GM21825 (cell line): ENCODE measurements at regions not wholly inside any gene's neighbourhood (a gene's known extent, or its start where the extent isn't known, plus 50 kb on each side); places are given as distances from the start of the nearest gene placed in this dataset.
"Not testable (repeated sequence)": the region's sequence is repeated elsewhere in the genome, so short reads cannot be mapped to it uniquely, and the experiment has no call there.

ENCODE experiments used
- ATAC-seq: cut with Tn5 transposase; IDR thresholded peaks from one replicate; pipeline ENCODE4 v1.9.1; 2021; ENCODE audit warnings: mild to moderate bottlenecking, moderate library complexity; ENCODE audit not compliant: unreplicated experiment

GRCh38 chr3:157921811-157922210 lies 184.4 kb downstream of the SHOX2 start:
- no peak for ATAC-seq

GRCh38 chr3:157920822-157921700 lies 185.2 kb downstream of the SHOX2 start:
- no peak for ATAC-seq

- ATAC-seq = no peak
Measured at GRCh38 chr3:157919319-157919887, 186.8 kb downstream of the SHOX2 start.

GRCh38 chr3:157918402-157918801 lies 187.8 kb downstream of the SHOX2 start:
- no peak for ATAC-seq

GRCh38 chr3:157916672-157917071 lies 189.5 kb downstream of the SHOX2 start:
- no peak for ATAC-seq

- no peak for ATAC-seq
Measured at GRCh38 chr3:157914882-157915281, 191.3 kb downstream of the SHOX2 start.

GRCh38 chr3:157913741-157914150 lies 192.5 kb downstream of the SHOX2 start:
- ATAC-seq = no peak

- ATAC-seq = no peak
Measured at GRCh38 chr3:157912514-157913451, 193.4 kb downstream of the SHOX2 start.

- ATAC-seq = no peak
Measured at GRCh38 chr3:157906627-157907026, 199.6 kb downstream of the SHOX2 start.

- ATAC-seq = no peak
Measured at GRCh38 chr3:157905885-157906284, 200.3 kb downstream of the SHOX2 start.

- not testable (repeated sequence) for ATAC-seq
Measured at GRCh38 chr3:157902680-157903079, 203.5 kb downstream of the SHOX2 start.

- ATAC-seq = no peak
Measured at GRCh38 chr3:157888040-157888439, 218.2 kb downstream of the SHOX2 start.

GRCh38 chr3:157876556-157876955 lies 229.7 kb downstream of the SHOX2 start:
- ATAC-seq = no peak

- no peak for ATAC-seq
Measured at GRCh38 chr3:157872902-157873301, 233.3 kb downstream of the SHOX2 start.

GRCh38 chr3:157871838-157872460 lies 234.3 kb downstream of the SHOX2 start:
- no peak for ATAC-seq

GRCh38 chr3:157871248-157871647 lies 235.0 kb downstream of the SHOX2 start:
- ATAC-seq = no peak

- no peak for ATAC-seq
Measured at GRCh38 chr3:157868946-157869345, 237.3 kb downstream of the SHOX2 start.

GRCh38 chr3:157868196-157868595 lies 238.0 kb downstream of the SHOX2 start:
- no peak for ATAC-seq

GRCh38 chr3:157865352-157866000 lies 240.7 kb downstream of the SHOX2 start:
- ATAC-seq = peak; percentile 88

- ATAC-seq = no peak
Measured at GRCh38 chr3:157861076-157861765, 245.0 kb downstream of the SHOX2 start.
